ENCODE measurements at regions not wholly inside any gene's neighbourhood (a gene's known extent, or its start where the extent isn't known, plus 50 kb on each side); places are given as distances from the start of the nearest gene placed in this dataset.
"Not testable (repeated sequence)": the region's sequence is repeated elsewhere in the genome, so short reads cannot be mapped to it uniquely, and the experiment has no call there.

GRCh38 chr1:29933067-29933466 lies 696.7 kb downstream of the PTPRU start:
- DNase-seq, result no peak

- no peak for DNase-seq
Observed at GRCh38 chr1:29932626-29933025, 696.3 kb downstream of the PTPRU start.

GRCh38 chr1:29931477-29932175 lies 695.3 kb downstream of the PTPRU start:
- no peak for DNase-seq

DNA sequence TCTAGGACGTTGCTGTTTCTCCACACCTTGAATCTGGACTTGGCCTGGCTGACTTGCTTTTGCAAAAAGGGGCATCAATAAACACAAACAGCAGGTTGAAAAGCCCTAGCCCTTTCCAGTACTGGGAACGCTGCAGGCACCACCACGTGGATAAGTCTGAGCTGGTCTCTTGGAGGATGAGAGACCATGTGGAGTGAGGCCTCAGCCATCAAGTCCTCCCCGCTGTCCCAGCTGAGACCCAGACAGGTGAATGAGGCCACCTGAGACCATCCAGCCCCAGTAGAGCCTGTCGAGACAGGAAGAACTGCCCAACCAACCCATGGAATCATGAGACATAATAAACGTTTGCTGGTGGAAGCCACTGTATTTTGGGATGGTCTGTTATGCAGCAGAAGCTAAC lies 688.7 kb downstream of the PTPRU start:
- DNase-seq, result no peak

DNA sequence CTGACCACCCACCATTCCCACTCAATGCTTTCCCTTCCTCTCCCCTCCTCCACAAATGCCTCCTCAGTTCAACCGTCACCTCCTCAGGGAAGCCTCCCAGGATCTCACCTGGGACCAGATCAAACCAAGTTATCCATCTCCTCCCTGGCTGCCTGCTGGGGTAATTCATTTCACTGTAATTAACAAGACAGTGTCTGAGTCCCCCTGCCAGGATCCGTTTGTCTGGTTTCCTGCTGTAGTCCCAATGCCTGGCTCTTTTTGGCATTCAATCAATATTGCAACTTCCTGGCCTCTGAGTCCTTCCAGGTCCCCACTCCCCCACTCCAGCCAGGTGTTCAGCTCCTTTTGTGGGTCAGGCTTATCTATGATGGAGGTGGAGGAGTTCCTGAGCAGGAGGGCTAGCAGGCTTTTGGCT lies 687.7 kb downstream of the PTPRU start:
- DNase-seq, result no peak

DNA sequence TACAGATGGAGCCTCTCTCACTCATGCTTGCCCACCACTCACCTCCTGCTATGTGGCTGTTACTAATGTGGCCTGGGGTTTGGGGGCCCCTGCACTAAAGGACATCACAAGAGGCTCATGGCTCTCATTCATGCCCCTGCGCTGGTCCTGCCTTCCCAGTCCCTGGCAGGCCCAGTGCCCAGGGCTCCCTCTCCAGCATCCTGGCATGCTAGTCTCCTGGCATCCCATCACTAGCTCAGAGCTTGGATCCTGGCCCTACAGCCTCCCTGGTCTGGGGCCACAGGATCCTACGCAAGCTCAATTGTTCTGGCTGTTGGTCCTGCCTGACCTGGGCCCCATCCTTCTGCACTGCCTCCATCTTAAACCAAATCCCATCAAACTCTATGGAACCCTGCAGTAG lies 685.4 kb downstream of the PTPRU start:
- no peak for DNase-seq

GRCh38 chr1:29920784-29921183 lies 684.5 kb downstream of the PTPRU start:
- DNase-seq, result no peak

DNA sequence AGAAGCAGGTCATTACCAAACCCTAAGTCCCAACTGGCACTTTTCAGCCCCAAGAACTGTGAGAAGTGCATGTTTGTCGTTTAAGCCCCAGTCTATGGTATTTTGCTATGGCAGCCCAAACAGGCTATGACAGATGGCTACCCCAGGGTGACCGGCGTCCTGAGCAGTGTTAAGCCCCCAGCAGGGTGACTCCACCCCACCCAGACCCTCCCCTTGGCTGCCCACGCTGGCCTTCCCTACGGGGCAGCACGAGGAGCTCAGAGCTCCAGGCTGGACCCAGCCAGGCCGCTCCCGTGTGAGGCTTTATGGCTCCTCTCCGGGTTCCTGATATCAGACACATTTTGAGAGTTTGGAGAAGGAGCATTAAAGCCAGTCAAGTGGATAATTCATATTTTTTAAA lies 684.0 kb downstream of the PTPRU start:
- DNase-seq, result no peak

DNA sequence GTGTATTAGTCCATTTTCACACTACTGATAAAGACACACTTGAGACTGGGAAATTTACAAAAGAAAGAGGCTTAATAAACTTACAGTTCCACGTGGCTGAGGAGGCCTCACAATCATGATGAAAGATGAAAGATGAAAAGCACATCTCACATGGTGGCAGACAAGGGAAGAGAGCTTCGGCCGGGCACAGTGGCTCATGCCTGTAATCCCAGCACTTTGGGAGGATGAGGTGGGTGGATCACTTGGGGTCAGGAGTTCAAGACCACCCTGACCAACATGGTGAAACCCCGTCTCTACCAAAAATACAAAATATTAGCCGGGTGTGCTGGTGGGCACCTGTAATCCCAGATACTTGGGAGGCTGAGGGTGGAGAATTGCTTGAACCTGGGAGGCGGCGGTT lies 682.7 kb downstream of the PTPRU start:
- not testable (repeated sequence) for DNase-seq

GRCh38 chr1:29916656-29917369 lies 680.5 kb downstream of the PTPRU start:
- DNase-seq, result no peak

- no peak for DNase-seq
Observed at GRCh38 chr1:29914936-29915335, 678.6 kb downstream of the PTPRU start.

DNA sequence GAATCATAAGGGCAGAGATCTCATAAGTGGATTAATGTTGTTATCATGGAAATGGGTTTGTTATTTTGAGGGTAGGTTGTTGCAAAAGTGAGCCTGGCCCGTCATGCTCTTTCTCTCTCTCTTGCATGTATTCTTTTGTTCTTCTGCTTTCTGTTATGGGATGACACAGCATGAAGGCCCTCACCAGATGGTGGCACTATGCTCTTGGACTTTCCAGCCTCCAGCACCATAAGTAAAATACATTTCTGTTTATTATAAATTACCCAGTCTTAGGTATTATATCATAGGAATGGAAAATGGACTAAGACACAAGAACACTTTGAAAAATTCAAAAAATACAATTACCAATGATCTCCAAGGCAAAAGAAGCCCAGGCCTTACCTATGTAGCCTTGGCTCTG lies 676.1 kb downstream of the PTPRU start:
- DNase-seq, result no peak

DNA sequence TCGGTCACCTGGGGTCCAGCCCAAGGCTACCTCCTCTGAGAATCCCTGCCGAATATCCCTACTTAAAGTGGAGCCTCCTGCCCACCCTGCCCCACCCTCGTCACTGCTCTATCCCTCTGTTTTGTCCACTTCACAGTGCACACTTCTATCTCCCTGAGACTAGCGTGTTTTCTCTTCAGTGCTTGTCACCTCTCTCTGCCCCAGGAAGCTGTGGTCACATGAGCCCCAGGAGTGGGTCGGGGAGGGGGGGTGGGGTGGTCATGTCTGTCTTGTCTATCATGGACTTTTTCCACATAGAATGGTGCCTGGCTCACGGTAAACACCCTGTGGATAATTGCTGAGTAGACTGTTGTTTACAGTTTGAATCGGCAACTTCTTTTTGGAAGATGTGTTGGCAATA lies 673.6 kb downstream of the PTPRU start:
- DNase-seq, result no peak

DNA sequence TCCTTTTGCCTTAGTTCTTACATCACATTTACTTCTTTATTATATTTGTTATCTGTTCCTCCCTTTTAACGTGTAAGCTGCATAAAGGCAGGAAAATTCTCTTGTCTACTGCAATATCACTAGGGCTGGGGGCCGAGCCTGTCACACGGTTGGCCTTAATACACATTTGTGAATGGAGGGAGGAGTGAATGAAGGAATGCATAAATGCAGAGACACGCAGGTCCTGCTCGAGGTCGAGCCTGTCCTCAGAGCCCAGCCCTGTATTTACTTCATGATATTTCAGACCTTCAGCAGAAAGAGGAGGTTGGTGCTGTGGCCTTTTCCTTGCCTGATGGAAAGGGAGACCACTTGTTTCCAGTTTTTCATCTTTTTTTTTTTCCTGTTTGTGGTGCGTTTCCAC lies 671.3 kb downstream of the PTPRU start:
- DNase-seq, result no peak

GRCh38 chr1:29906927-29907326 lies 670.6 kb downstream of the PTPRU start:
- no peak for DNase-seq

- no peak for DNase-seq
Observed at GRCh38 chr1:29903548-29904166, 667.3 kb downstream of the PTPRU start.

GRCh38 chr1:29901624-29902325 lies 665.5 kb downstream of the PTPRU start:
- DNase-seq, result no peak

- DNase-seq, result no peak
Observed at GRCh38 chr1:29900712-29901111, 664.4 kb downstream of the PTPRU start.

DNA sequence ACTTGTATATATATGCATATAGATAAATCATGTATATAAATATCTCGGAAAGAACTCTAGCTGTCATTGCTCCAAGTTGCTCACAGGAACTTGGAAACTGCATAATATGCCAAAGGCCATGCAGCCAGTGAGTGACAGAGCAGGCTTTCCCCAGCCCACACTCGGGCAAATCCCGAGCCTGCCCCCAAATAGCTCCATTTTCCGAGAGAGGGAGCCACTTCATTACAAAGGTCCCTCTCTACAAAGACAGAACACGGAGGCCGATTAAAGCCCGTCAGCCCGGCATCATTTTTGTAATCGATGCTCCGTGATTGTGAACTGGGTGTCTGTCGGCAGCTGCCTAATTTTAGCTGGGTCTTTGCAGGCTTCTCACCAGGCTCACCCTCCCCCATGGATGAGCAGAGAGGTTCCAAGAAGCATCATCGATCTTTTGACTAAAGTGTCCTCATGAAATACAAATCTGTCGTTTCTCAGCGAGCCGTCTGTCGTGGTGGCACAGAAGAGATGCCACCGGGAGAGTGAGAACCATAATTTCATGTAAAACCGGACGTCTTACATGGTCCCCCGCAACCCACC lies 663.9 kb downstream of the PTPRU start:
- DNase-seq, result no peak

DNA sequence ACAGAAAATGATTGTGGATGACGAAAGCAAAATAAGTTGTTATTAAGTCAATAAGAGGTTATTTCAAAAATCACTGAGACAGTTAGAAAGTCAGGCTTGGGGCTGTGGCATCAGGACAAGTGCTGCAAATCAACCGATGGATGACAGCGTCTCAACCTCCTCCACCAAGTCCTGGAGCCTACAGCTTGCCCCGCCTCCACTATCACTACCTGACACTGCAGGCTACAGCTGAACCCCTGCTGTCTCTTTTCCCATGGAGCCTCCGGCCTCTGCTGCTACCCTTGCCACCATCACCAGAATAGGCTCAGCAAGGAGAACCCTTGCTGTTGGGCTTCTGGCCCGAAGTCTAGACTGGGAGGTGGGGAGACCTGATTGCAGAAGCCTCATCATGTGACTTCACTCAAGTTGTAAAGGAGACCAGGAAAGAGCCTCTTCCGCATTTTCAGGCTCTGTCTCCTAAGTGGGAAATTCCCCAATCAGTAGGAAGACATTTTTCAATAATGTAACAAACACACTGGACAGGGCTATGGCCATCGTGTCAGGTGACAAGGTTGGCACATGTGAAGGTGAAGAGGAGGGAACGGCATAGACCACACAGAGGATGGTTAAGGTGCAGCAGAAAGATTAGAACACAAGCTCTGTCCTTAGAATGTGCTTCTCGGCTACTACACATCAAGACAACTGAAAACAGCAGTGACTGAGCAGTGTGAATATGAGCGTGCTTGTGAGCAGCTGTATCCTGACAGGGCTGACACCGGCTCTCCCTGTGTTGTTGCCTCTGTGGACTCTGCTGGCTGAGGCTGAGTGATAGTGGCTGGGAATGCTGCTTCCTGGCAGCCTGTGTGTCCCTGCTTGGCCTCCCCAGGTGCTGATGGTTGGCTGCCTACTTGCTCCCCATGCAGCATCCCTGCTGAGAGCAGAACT lies 660.7 kb downstream of the PTPRU start:
- no peak for DNase-seq

- DNase-seq, result no peak
Observed at GRCh38 chr1:29896300-29896699, 660.0 kb downstream of the PTPRU start.

DNA sequence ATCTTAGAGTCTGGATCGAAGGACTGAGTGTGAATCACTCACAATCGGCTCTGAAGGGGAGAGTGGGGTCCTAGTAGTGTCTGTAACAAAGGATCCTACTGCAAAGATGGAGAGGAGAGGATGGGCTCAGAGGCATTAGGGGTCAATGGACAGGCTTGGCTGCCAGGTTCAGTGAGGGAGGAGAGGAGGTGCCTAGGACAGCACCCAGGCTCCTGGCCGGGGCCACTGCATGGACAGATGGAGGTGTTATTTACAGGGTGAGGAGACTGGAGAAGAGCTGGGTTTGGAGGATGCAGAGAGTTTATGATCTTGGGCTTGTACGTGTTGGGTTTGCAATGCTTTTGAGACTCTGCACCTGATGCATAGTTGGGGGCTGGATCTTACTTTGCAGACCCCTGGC lies 658.9 kb downstream of the PTPRU start:
- no peak for DNase-seq

Measured in skin of body (tissue), 1 donor.